OCI-LY3 (cell line): ENCODE measurements at regions not wholly inside any gene's neighbourhood (a gene's known extent, or its start where the extent isn't known, plus 50 kb on each side); places are given as distances from the start of the nearest gene placed in this dataset.

Experiments
- H2AFZ ChIP-seq: fragments of 200-600, 300-600 bp; shearing (Covaris generic); 2 replicates; pipeline ENCODE4 v1.6.0; 2014; ENCODE audit warnings: antibody characterized with exemption, low read depth, low read length
- H3K27ac ChIP-seq: fragments of 200-600, 300-600 bp; sonication (generic); 2 replicates; pipeline ENCODE4 v1.5.1; 2014; ENCODE audit warnings: mild to moderate bottlenecking, low read length, moderate library complexity, mixed read lengths
- H3K27me3 ChIP-seq: fragments of 200-600, 300-600 bp; sonication (generic); 2 replicates; pipeline ENCODE4 v1.6.1; 2014; ENCODE audit warnings: low read depth, low read length, mixed read lengths
- H3K36me3 ChIP-seq: fragments of 200-600, 300-600 bp; sonication (generic); replicated peaks from 2 replicates; pipeline ENCODE3; 2014; ENCODE audit warnings: low read depth, low read length, mixed read lengths
- H3K4me1 ChIP-seq: fragments of 300-600, 200-600 bp; sonication (generic); 2 replicates; pipeline ENCODE4 v1.6.1; 2014; ENCODE audit warnings: low read length, mixed read lengths
- H3K4me2 ChIP-seq: fragments of 200-600, 300-600 bp; sonication (generic); 2 replicates; pipeline ENCODE4 v1.6.1; 2014; ENCODE audit warnings: low read length, mixed read lengths
- H3K4me3 ChIP-seq: fragments of 300-600, 200-600 bp; sonication (generic); 2 replicates; pipeline ENCODE4 v1.5.1; 2014; ENCODE audit warnings: antibody characterized with exemption, mild to moderate bottlenecking, low read length, moderate library complexity
- H3K79me2 ChIP-seq: fragments of 300-600, 200-600 bp; shearing (Covaris generic); 2 replicates; pipeline ENCODE4 v1.6.1; 2014; ENCODE audit warnings: mild to moderate bottlenecking, low read length, mixed read lengths
- H3K9ac ChIP-seq: fragments of 300-600, 200-600 bp; shearing (Covaris generic); 2 replicates; pipeline ENCODE4 v1.6.0; 2014; ENCODE audit warnings: mild to moderate bottlenecking, low read length, moderate library complexity
- H3K9me3 ChIP-seq: fragments of 200-600, 300-600 bp; shearing (Covaris generic); 2 replicates; pipeline ENCODE4 v1.6.1; 2014; ENCODE audit warnings: low read length, mixed read lengths; ENCODE audit not compliant: insufficient read depth
- H4K20me1 ChIP-seq: fragments of 200-600, 300-600 bp; sonication (generic); 2 replicates; pipeline ENCODE4 v1.6.1; 2016; ENCODE audit warnings: low read length, mixed read lengths; ENCODE audit not compliant: insufficient read depth
- EZH2phosphoT487 ChIP-seq: fragments of 200-600 bp; shearing (Covaris generic); IDR thresholded peaks from 2 replicates; pipeline ENCODE4 v1.6.1; 2018; ENCODE audit warnings: antibody characterized with exemption, mixed run types, low read depth
- TF ChIP-seq, protein P1 (sequence below): fragments of 200-600, 300-600 bp; sonication (generic); IDR thresholded peaks from 2 replicates; pipeline ENCODE4 v1.5.1; 2014; ENCODE audit warnings: antibody characterized with exemption, low read length, low read depth

DNA sequence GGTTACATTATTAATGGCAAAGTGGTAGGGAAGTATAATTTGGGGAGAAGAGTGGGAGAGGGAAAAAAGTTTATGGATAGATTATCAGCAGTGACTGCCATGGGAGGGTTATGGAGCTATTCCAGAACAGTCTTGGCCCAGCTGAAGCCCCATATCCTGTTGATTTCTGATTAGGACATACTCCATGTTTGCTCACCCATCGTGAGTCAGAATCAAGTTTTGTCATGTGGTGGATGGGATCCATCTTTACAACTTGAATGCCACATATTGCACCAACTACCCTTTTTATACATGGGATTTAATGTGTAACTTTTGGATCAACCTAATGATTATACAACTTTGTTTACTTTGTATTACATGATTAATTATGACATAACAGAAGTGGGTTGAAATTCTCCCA lies 217.0 kb downstream of the HAO1 start:
- no peaks in the 10 kb centered on the region for H3K27me3 ChIP-seq
- H3K9ac ChIP-seq = no peak overlapping the region
- no peaks in the 10 kb centered on the region for H3K36me3 ChIP-seq
- no peaks in the 10 kb centered on the region for H3K79me2 ChIP-seq
- no peak overlapping the region for H3K27ac ChIP-seq
- no peaks in the 10 kb centered on the region for H4K20me1 ChIP-seq
- H3K4me2 ChIP-seq = no peak overlapping the region
- TF ChIP-seq EZH2phosphoT487 = no peak
- TF ChIP-seq, protein P1, sequence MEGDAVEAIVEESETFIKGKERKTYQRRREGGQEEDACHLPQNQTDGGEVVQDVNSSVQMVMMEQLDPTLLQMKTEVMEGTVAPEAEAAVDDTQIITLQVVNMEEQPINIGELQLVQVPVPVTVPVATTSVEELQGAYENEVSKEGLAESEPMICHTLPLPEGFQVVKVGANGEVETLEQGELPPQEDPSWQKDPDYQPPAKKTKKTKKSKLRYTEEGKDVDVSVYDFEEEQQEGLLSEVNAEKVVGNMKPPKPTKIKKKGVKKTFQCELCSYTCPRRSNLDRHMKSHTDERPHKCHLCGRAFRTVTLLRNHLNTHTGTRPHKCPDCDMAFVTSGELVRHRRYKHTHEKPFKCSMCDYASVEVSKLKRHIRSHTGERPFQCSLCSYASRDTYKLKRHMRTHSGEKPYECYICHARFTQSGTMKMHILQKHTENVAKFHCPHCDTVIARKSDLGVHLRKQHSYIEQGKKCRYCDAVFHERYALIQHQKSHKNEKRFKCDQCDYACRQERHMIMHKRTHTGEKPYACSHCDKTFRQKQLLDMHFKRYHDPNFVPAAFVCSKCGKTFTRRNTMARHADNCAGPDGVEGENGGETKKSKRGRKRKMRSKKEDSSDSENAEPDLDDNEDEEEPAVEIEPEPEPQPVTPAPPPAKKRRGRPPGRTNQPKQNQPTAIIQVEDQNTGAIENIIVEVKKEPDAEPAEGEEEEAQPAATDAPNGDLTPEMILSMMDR = no peak
- H3K4me1 ChIP-seq = no peaks in the 10 kb centered on the region
- no peak overlapping the region for H2AFZ ChIP-seq
- H3K4me3 ChIP-seq = no peak overlapping the region
- H3K9me3 ChIP-seq = no peaks in the 10 kb centered on the region; the same call in 1 of the 2 replicates

DNA sequence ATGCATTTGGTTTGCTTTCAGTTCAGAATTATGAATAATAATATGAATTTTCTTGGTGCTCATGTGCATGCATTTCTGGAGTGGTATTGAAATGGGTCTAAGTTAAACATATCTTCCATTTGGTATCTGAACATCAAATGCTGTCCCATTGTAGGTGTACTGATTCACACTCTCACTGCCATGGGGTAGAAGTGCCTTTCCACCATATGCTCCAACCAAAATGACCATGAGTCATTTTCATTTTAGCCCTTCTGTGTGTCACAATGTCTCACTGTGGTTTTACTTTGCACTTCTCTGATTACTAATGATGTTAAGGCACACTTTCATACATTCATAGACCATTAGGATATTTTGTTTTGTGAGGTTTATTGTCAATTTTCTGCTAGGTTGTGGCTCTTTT lies 211.9 kb downstream of the HAO1 start:
- Histone ChIP-seq H3K27me3 (no peaks in the 10 kb centered on the region), H3K36me3 (no peaks in the 10 kb centered on the region), H3K79me2 (no peaks in the 10 kb centered on the region), H3K9ac (no peak overlapping the region), H3K9me3 (no peaks in the 10 kb centered on the region; the same call in 1 of the 2 replicates), H4K20me1 (no peaks in the 10 kb centered on the region), H3K27ac (no peak overlapping the region), H3K4me1 (no peaks in the 10 kb centered on the region), H3K4me3 (no peak overlapping the region), H3K4me2 (no peak overlapping the region), H2AFZ (no peak overlapping the region)
- TF ChIP-seq, protein P1 = no peak
- TF ChIP-seq EZH2phosphoT487 = no peak

DNA sequence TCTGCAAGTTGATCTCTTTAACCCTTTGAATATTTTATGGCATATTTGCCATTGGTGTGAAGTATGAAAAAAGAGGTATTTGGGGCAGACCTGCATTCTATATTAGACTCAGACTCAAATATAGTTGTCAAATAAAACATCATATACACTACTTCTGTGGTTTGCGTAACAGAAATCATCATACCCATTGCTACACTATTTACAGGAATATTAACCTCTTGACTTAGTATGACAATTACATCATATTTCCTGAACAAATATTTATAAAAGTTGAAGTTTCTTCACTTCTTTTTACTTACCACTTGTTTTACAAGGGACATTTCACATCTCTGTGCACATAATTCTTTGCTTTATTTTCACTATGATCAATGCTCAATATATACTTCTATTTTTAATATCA lies 206.0 kb downstream of the HAO1 start:
- Histone ChIP-seq H3K79me2 (no peaks in the 10 kb centered on the region), H3K9ac (no peak overlapping the region), H3K4me2 (no peak overlapping the region), H2AFZ (no peak overlapping the region), H4K20me1 (no peaks in the 10 kb centered on the region), H3K27ac (no peak overlapping the region), H3K4me3 (no peak overlapping the region), H3K9me3 (no peaks in the 10 kb centered on the region), H3K36me3 (no peaks in the 10 kb centered on the region), H3K4me1 (no peaks in the 10 kb centered on the region), H3K27me3 (no peaks in the 10 kb centered on the region)
- no peak for TF ChIP-seq EZH2phosphoT487
- TF ChIP-seq, protein P1 = no peak

DNA sequence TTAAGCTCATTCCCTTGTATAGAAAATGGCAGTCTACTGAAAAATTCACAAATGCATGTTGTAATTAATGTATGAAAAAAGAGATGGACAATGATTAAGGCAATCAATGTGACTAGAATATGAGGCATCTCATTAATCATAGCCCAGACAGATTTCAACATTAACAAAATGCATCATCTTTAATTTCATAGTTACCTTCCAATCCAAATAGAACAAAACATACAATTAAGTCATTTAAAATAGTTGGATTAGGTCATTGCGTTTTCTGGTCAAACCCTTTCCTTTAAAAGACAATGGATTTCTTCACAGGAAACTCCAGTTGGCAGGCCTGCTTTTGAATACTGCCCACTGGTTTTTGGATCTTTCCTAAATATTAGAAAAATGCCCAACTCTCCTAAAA lies 203.9 kb downstream of the HAO1 start:
- Histone ChIP-seq H3K4me1 (no peaks in the 10 kb centered on the region), H3K27me3 (no peaks in the 10 kb centered on the region), H3K9ac (no peak overlapping the region), H3K4me2 (no peak overlapping the region), H3K9me3 (no peaks in the 10 kb centered on the region), H4K20me1 (no peaks in the 10 kb centered on the region), H2AFZ (no peak overlapping the region), H3K79me2 (no peaks in the 10 kb centered on the region), H3K4me3 (no peak overlapping the region), H3K36me3 (no peaks in the 10 kb centered on the region), H3K27ac (no peak overlapping the region)
- TF ChIP-seq, protein P1 = no peak
- TF ChIP-seq EZH2phosphoT487 = no peak
